HG02885 (cell line): ENCODE measurements at regions not wholly inside any gene's neighbourhood (a gene's known extent, or its start where the extent isn't known, plus 50 kb on each side); places are given as distances from the start of the nearest gene placed in this dataset.
"Not testable (repeated sequence)": the region's sequence is repeated elsewhere in the genome, so short reads cannot be mapped to it uniquely, and the experiment has no call there.

Source experiments
- ATAC-seq: cut with Tn5 transposase; IDR thresholded peaks from one replicate; pipeline ENCODE4 v1.9.1; 2021; ENCODE audit warnings: mild to moderate bottlenecking; ENCODE audit not compliant: unreplicated experiment, poor library complexity

DNA sequence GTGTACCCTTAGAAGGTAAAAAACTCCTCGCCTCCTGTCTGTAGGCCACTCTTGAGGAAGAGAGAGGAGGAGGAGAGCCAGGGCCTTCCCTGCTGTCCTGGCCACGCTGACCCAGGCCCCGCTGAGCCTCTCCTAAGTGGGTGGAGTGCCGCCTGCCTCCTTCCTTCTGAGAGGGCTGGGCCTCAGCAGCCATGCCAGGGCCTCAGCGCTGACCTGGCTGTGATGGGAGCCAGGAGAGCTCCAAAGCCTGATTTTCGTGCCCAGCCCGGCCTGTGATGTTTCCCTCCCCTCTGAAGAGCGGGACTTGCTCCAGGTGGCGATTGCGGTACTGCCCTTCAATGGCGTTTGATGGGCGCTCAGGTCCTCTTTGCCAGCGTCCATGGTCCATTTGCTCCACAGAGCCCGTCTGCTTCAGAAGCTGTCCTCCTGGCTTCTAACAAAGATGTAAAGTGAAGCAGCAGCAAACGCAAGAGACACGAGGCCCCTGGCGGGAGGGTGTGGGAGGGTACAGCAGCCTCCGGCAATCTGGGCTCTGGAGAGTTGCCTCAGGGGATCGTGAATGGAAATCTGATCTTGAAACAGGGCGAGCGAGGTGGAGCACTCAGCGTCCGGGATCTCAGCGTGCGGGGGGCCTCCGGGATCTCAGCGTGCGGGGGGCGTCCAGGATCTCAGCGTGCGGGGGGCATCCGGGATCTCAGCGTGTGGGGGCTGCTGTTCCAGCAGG, 93.5 kb downstream of the NPIPB11 start:
- ATAC-seq = no peak

DNA sequence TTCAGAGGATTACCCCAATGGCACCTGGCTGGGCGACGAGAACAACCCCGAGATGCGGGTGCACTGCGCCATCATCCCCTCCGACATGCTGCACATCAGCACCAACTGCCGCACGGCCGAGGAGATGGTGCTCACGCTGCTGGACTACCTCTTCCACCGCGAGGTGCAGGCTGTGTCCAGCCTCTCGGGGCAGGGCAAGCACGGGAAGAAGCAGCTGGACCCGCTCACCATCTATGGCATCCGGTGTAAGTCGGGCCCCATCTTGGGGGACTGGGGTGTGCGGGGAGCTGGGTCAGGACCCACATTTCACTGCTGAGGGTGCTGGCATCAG, 94.2 kb downstream of the NPIPB11 start:
- ATAC-seq = not testable (repeated sequence)

DNA sequence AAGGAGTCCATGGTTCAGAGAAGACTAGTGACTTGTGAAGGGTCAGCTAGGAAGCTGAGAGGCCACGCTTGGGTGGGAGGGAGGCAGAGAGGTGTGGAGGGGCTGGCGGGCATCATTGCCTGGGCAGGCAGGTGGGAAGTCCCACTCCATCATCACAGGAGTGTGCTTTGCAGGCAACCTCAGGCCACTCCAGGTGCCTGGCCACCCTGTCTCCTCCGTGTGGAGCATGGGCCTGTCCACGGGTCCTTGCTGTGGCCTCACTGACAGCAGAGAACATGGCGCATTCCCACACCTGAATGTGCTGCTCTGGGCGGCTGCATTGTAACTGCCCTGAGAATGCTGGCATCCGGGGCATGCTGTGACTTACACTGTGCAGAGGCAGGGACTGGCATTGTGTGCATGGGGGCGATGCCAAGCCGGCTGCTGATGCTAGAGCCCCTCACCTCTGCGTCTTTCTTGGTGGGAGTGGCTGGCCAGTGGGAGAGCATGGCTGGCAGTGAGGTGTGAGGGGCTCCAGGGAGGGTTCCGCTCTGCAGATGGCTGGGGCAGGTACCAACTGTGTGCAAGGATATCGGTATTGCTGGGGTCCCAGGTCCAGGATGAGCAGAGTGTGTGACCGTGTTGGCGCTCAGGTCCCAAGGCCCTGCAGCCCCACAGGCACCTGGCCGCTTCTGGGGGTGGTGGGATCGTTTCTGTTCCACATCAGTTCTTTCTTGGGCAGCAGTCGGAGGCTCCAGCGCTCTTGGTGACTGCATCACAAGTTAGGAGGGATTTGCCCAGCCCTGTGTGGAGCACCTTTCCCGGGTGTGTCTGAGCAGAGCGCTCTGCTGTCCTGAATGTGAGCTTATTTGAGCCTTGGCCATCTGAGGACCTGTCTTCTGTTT, 94.8 kb downstream of the NPIPB11 start:
- ATAC-seq = no peak

DNA sequence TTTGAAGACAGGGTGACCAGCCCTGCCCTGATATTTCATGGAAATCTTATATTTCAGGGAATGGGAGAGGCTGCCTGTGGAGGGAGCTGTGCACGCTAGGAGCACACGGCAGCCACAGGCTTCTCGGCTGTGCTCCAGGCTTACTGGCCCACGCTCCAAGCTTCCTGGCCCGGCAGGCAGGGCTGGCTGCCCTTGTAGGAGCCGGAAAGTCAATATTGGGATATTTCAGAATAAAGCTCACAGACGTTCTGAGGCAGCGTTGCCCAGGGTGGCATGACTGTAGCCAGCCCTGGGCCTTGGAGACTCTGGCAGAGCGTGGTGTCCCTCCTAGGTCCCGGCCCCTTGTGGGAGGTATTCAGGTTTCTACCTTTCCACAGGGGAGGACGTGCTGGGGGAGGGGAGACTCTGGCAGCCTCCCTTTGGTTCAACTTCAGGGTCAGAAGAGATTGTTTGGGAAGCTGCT, 95.6 kb downstream of the NPIPB11 start:
- ATAC-seq = no peak

DNA sequence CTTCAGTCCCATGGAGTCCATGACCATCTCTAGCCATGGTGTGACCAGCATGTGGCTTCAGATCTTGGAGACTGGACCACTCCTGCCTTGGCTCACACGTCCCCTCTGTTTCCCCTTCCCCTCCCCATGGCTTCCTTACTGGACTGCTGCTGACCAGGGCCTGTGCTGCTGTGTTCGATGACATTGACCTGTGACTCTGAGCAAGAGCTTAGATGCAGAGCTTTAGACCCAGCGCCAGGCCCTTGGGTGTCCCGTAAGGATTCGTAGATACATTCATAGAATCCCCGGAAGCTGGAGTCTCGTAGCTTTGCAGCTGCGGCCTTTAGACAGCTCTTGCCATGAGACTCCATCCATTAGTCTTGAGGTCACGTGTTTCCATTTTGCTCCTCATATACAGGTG, 96.3 kb downstream of the NPIPB11 start:
- not testable (repeated sequence) for ATAC-seq

DNA sequence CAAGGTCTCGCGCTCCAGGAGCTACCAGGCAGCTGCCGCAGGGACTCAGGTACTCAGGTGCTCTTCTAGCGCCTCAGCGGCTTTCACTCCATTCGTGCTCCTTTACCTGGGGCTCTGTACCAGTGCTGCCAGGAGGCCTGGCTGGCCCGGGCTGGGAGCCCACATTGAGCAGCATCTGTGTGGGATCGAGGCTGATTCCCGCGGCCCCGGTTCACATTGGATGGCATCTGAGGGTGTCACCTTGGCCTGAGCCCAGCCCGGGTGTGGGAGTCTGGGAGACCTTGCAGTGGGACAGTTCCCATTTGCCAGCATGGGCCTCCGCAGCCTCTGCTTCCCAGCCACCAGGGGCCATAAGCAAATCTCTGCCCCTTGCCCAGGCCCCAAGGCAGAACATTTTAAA, 96.9 kb downstream of the NPIPB11 start:
- ATAC-seq = not testable (repeated sequence)

- no peak for ATAC-seq
Observed at GRCh38 chr16:29308644-29309546, 97.6 kb downstream of the NPIPB11 start.

DNA sequence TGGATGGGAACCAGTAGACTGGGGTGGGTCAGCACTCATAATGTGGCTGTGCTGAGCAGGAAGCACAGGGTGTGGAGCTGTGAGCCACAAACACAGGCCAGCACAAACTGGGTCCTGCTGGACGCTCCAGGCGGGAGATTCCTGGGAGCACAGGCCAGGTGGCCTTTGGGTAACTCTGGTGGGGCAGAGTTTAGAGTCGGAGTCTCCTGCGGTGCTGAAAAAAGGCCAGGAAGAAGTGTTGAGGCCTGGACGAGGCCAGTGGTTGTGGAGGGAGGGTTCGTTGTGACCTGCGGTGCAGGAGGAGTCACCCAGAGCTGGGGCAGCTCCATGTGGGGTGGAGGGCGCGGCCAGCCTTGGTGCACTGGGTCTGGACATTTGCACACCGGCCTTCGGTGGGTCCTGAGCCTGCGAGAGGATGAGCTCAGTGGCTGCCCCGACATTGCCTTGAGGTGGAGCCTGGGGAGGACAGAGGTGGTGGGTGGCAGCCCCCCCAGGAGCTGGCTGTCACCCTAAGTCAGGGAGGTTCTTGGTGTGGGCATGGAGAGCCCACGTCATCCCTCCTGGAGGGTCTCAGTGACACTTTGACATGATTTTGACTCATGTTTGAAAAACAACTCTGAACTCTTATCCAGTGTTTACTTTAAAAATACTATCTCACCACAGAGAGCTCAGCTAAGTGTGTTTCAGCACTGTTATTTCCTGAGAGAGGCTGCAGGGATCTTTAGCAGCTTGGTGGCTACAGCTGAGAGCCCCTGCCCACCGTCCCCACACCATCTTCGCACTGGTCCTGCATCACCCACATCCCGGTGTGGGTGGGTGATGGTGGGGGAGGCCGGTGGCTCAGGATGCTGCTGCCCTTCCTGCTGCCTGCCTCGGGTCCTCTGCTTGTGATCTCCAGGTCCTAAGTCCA, 98.7 kb downstream of the NPIPB11 start:
- ATAC-seq = no peak

GRCh38 chr16:29306943-29307597, 99.4 kb downstream of the NPIPB11 start:
- ATAC-seq = no peak

- no peak for ATAC-seq
Observed at GRCh38 chr16:29306201-29306600, 100.3 kb downstream of the NPIPB11 start.

GRCh38 chr16:29305018-29305417, 101.5 kb downstream of the NPIPB11 start:
- ATAC-seq = not testable (repeated sequence)

DNA sequence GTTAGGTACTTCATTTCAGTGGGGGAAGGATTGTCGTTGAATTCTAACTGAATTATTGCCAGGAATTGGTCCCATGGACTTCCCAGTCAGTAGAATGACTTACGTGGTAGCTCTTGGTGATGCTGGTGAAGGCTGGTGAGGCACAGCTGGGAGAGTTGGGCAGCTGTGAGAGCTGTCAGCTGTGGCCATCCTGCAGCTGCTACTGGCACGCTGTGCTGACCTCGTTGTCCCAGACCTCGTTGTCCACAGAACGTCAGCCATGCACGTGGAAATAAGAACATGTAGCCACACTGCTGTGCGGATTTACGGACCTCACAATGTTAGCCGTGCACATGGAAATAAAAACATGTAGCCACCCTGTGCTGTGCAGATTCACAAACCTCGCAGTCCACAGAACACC, 102.3 kb downstream of the NPIPB11 start:
- no peak for ATAC-seq

DNA sequence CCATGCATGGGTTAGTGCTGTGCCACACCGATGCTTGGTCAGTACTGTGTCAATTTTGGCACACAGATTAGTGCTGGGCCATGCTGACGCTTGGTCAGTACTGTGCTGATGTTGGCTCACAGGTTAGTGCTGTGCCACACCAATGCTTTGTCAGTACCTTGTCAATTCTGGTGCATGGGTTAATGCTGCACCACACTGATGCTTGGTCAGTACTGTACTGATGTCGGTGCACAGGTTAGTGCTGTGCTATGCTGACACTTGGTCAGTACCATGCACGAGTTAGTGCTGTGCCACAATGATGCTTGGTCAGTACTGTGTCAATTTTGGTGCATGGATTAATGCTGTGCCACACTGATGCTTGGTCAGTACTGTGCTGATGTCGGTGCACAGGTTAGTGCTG, 103.0 kb downstream of the NPIPB11 start:
- ATAC-seq = no peak

DNA sequence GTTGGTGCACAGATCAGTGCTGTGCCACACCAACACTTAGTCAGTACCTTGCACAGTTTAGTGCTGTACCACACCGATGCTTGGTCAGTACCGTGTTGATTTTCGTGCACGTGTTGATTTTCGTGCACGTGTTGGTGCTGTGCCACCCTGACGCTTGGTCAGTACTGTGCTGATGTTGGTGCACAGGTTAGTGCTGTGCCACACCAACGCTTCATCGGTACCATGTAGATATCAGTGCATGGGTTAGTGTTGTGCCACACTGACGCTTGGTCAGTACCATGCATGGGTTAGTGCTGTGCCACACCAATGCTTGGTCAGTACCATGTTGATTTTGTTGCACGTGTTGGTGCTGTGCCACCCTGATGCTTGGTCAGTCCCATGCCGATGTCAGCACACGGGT, 103.5 kb downstream of the NPIPB11 start:
- no peak for ATAC-seq

DNA sequence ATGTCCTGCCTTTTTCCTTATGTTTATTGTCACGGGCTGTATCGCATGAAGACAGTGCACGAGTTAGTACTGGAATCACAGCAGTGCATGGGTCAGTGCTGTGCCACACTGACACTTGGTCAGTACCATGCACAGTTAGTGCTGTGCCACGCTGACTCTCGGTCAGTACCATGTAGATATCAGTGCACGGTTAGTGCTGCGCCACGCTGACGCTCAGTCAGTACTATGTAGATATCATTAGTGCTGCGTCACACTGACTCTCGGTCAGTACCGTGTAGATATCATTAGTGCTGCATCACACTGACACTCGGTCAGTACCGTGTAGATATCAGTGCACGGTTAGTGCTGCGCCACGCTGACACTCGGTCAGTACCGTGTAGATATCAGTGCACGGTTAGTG, 104.1 kb downstream of the NPIPB11 start:
- not testable (repeated sequence) for ATAC-seq

GRCh38 chr16:29301662-29302285, 104.7 kb downstream of the NPIPB11 start:
- ATAC-seq = not testable (repeated sequence)

DNA sequence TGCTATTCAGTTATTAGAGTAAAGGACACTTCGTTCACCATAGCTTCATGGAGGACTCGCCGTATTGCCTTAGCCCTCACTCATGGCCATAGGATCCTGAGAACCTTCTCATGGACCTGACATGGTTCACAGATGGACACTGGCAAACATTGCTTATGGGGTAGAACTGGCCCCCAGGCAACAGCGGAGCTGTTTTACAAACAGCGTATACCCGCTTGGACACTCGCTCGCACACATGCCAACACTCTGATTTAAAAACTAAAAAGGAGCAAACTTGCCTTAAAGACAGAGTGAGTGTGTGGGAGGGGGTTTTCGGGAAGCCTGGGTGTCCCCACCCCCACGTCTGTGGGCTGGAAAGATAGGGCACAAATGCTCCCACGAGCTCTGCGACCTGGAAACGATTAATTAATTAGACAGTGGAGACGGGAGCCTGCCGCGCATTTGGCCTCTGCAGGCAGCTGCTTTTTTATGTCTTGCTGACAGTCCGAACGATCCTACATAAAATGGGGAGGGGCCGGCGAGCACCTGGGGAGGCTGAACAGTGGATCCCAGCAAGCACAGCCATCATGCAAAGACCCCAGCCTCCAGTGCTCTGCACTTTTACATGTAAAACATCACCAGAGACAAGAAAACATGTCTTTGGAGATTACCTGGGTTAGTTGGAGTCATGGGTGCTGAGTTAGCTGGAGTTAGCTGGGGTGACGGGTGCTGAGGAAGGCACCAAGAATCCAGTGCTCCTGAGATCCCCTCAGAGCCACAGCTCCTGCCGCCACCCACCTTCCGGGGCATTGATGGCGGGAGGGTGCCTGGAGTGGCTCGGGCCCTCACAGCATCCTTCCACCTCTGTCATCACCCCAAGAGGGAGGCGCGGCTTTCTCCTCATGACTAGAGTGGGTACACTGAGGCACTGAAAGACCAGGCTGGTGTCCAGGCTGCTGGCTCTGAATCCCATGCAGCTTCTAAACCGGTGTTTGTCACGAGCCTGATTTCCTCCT, 105.7 kb downstream of the NPIPB11 start:
- not testable (repeated sequence) for ATAC-seq
